Activated naive CD8-positive, alpha-beta T cell treated with anti-CD3 and anti-CD28 coated beads for 36 hours (primary cell): ENCODE measurements at regions not wholly inside any gene's neighbourhood (a gene's known extent, or its start where the extent isn't known, plus 50 kb on each side); places are given as distances from the start of the nearest gene placed in this dataset.
"Not testable (repeated sequence)": the region's sequence is repeated elsewhere in the genome, so short reads cannot be mapped to it uniquely, and the experiment has no call there.

Source experiments
- DNase-seq: peaks from one replicate; pipeline ENCODE4 v3.0.0; 2021
- H3K27ac Mint-ChIP-seq: one replicate; pipeline ENCODE4 v1.8.0; 2022; ENCODE audit warnings: mild to moderate bottlenecking, moderate library complexity, mixed read lengths
- H3K27me3 Mint-ChIP-seq: one replicate; pipeline ENCODE4 v1.8.0; 2022; ENCODE audit warnings: mild to moderate bottlenecking, mixed read lengths
- H3K36me3 Mint-ChIP-seq: one replicate; pipeline ENCODE4 v1.8.0; 2021; ENCODE audit warnings: mild to moderate bottlenecking, mixed read lengths
- H3K4me1 Mint-ChIP-seq: one replicate; pipeline ENCODE4 v1.8.0; 2021; ENCODE audit warnings: mixed read lengths
- H3K4me3 Mint-ChIP-seq: one replicate; pipeline ENCODE4 v1.8.0; 2022; ENCODE audit warnings: mild to moderate bottlenecking, moderate library complexity, mixed read lengths
- H3K9me3 Mint-ChIP-seq: one replicate; pipeline ENCODE4 v1.8.0; 2022; ENCODE audit warnings: mixed read lengths

DNA sequence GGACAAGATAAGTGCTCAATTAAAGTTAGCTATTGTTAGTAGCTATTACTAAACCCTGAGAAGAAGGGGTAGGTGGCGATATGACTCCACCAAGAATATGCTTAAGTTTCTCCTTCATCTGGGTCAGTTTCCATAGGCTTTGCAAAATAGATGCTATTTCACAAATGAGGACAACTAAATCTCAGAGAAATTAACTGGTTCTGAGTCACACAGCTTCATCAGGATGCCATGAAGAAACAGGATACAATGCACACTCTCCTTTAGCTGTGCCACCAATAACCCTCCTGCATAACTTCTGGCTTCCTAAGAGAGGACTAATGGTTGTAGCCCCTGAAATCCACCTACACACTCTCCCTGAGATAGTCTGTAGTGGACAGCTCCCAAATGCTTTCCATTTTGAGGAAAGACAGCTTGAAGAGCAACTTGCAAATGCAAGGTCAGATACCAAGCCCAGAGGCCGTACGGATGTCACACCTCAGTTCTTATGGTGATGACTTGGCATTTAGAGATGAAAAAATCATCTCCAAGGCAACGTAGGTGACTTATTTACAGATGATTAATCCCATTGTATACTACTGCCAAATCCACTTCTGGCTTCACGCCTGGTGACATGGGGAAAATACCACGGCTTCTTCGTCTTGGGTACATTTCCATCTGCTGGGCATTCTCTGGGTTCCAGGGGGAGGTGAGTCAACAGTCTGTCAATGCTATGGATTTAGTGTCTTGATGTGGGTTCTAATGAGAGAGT, 251.4 kb upstream of the IL12B start:
- no peak overlapping the region for H3K27ac Mint-ChIP-seq
- H3K9me3 Mint-ChIP-seq = no peaks in the 10 kb centered on the region
- H3K4me1 Mint-ChIP-seq = no peaks in the 10 kb centered on the region
- H3K4me3 Mint-ChIP-seq = no peak overlapping the region
- no peak for DNase-seq
- no peaks in the 10 kb centered on the region for H3K36me3 Mint-ChIP-seq
- peaks cover 9% of the 10 kb centered on the region for H3K27me3 Mint-ChIP-seq

GRCh38 chr5:159582756-159583541, 252.7 kb upstream of the IL12B start:
- H3K9me3 Mint-ChIP-seq = no peaks in the 10 kb centered on the region
- H3K36me3 Mint-ChIP-seq = no peaks in the 10 kb centered on the region
- H3K27ac Mint-ChIP-seq = no peak overlapping the region
- H3K4me1 Mint-ChIP-seq = no peaks in the 10 kb centered on the region
- no peak overlapping the region for H3K4me3 Mint-ChIP-seq
- DNase-seq = no peak
- peaks cover 9% of the 10 kb centered on the region for H3K27me3 Mint-ChIP-seq

DNA sequence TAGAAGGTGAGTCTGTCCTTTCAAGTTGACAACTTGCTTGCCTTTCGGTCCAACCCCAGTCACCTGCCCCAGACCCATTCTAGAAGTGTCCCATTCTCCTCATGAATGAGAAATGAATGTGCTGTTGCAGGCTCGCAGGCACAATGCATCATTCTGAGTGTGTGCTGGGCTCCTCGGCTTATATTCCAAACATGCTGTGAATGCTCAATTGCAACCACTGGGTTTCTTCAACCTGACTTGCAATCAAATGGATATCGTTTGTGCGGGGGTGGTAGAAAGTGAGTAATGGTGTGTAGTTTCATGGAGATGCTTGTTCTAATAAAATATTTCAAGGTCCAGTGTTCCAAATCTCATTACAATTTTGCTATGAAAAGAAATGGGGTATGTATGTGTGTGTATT, 256.6 kb upstream of the IL12B start:
- Mint-ChIP-seq H3K27ac (no peak overlapping the region), H3K9me3 (no peaks in the 10 kb centered on the region), H3K4me1 (no peaks in the 10 kb centered on the region), H3K36me3 (no peaks in the 10 kb centered on the region), H3K4me3 (no peak overlapping the region), H3K27me3 (no peaks in the 10 kb centered on the region)
- DNase-seq = no peak

- Mint-ChIP-seq H3K27ac (no peak overlapping the region), H3K27me3 (no peaks in the 10 kb centered on the region), H3K4me3 (no peak overlapping the region), H3K4me1 (no peaks in the 10 kb centered on the region), H3K36me3 (no peaks in the 10 kb centered on the region), H3K9me3 (no peaks in the 10 kb centered on the region)
- no peak for DNase-seq
Observed at GRCh38 chr5:159588941-159589340, 258.7 kb upstream of the IL12B start.

- Mint-ChIP-seq H3K27ac (no peak overlapping the region), H3K4me3 (no peak overlapping the region), H3K36me3 (peaks cover 4% of the 10 kb centered on the region), H3K27me3 (peaks cover 5% of the 10 kb centered on the region), H3K9me3 (peaks cover 11% of the 10 kb centered on the region), H3K4me1 (no peaks in the 10 kb centered on the region)
- DNase-seq = no peak
Observed at GRCh38 chr5:159593518-159594073, 263.3 kb upstream of the IL12B start.

DNA sequence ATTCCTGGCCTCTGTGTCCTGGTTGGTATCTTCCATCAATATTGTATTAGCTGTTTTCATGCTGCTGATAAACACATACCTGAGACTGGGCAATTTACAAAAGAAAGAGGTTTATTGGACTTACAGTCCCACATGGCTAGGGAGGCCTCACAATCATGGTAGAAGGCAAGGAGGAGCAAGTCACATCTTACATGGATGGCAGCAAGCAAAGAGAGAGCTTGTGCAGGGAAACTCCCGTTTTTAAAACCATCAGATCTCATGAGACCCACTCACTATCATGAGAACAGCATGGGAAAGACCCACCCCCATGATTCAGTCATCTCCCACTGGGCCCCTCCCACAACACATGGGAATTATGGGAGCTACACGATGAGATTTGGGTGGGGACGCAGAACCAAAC, 265.3 kb upstream of the IL12B start:
- H3K4me3 Mint-ChIP-seq, H3K36me3 Mint-ChIP-seq, H3K27ac Mint-ChIP-seq, H3K4me1 Mint-ChIP-seq, DNase-seq, H3K27me3 Mint-ChIP-seq: not testable (repeated sequence)
- peaks cover 11% of the 10 kb centered on the region for H3K9me3 Mint-ChIP-seq

- Mint-ChIP-seq H3K4me1 (peaks cover 11% of the 10 kb centered on the region), H3K9me3 (peaks cover 23% of the 10 kb centered on the region), H3K4me3 (no peak overlapping the region), H3K27me3 (peaks cover 5% of the 10 kb centered on the region), H3K27ac (no peak overlapping the region), H3K36me3 (peaks cover 6% of the 10 kb centered on the region)
- DNase-seq = no peak
Observed at GRCh38 chr5:159601216-159601615, 270.9 kb upstream of the IL12B start.

DNA sequence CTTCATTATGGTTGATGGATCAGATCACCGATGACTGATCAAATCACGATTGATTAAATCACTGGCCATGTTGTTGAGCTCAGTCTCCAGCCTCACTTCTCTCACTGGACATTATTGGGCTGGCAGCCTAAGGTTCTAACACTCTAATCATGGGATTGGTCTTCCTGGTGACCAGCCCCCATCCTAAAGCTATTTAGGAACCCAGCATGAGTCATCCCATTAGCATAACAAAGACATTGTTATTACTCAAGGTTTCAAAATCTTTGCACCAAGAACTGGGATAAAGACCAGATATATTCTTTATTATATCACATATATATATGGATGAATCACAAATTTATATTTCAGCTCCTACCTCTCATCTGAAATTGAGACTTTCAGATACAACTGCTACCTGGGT, 272.1 kb upstream of the IL12B start:
- no peak overlapping the region for H3K27ac Mint-ChIP-seq
- H3K27me3 Mint-ChIP-seq = peaks cover 5% of the 10 kb centered on the region
- H3K4me1 Mint-ChIP-seq = peaks cover 18% of the 10 kb centered on the region
- H3K4me3 Mint-ChIP-seq = no peak overlapping the region
- peaks cover 4% of the 10 kb centered on the region for H3K36me3 Mint-ChIP-seq
- no peak for DNase-seq
- H3K9me3 Mint-ChIP-seq = peaks cover 21% of the 10 kb centered on the region

GRCh38 chr5:159605585-159605984, 275.3 kb upstream of the IL12B start:
- Mint-ChIP-seq H3K9me3 (peaks cover 22% of the 10 kb centered on the region), H3K27me3 (no peaks in the 10 kb centered on the region), H3K27ac (no peak overlapping the region), H3K36me3 (peaks cover 2% of the 10 kb centered on the region), H3K4me1 (peaks cover 28% of the 10 kb centered on the region), H3K4me3 (no peak overlapping the region)
- no peak for DNase-seq

GRCh38 chr5:159609359-159609758, 279.1 kb upstream of the IL12B start:
- H3K27ac Mint-ChIP-seq = no peak overlapping the region
- no peak overlapping the region for H3K4me3 Mint-ChIP-seq

GRCh38 chr5:159610966-159611579, 280.8 kb upstream of the IL12B start:
- Mint-ChIP-seq H3K27ac (no peak overlapping the region), H3K27me3 (peaks cover 5% of the 10 kb centered on the region), H3K36me3 (no peaks in the 10 kb centered on the region), H3K9me3 (peaks cover 4% of the 10 kb centered on the region), H3K4me1 (peaks cover 23% of the 10 kb centered on the region), H3K4me3 (no peak overlapping the region)
- no peak for DNase-seq

More at GRCh38 chr5:159609359-159609758, 279.1 kb upstream of the IL12B start:
- no peak for DNase-seq
- Mint-ChIP-seq H3K9me3 (peaks cover 4% of the 10 kb centered on the region), H3K27me3 (peaks cover 5% of the 10 kb centered on the region), H3K4me1 (peaks cover 28% of the 10 kb centered on the region), H3K36me3 (no peaks in the 10 kb centered on the region)

GRCh38 chr5:159616952-159617351, 286.7 kb upstream of the IL12B start:
- Mint-ChIP-seq H3K27ac (no peak overlapping the region), H3K4me1 (no peaks in the 10 kb centered on the region), H3K4me3 (no peak overlapping the region), H3K36me3 (no peaks in the 10 kb centered on the region), H3K9me3 (peaks cover 4% of the 10 kb centered on the region), H3K27me3 (peaks cover 3% of the 10 kb centered on the region)
- DNase-seq = no peak

DNA sequence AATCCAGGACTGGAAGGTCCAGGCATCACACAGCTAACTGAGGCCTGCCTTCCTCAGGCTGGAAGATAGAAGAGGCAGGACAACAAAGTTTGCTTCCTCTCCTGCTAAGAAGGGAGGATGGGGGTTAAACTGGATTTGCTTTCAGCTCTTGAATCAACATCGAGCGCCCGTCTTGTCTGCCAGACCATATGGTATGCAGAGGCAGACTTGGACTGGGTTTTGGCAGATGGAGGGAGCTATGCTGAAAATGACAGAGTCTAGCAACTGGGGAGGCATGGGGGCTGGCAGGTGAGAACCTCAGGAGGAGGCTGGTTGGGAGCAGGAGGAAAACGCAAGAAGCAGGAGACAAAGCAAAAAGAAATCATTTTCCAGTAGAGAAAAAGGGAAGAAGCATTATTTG, 289.5 kb upstream of the IL12B start:
- H3K4me3 Mint-ChIP-seq = no peak overlapping the region
- H3K27me3 Mint-ChIP-seq = peaks cover 6% of the 10 kb centered on the region
- H3K9me3 Mint-ChIP-seq = peaks cover 12% of the 10 kb centered on the region
- DNase-seq = no peak
- peaks cover 2% of the 10 kb centered on the region for H3K36me3 Mint-ChIP-seq
- H3K27ac Mint-ChIP-seq = no peak overlapping the region
- no peaks in the 10 kb centered on the region for H3K4me1 Mint-ChIP-seq

- no peaks in the 10 kb centered on the region for H3K4me1 Mint-ChIP-seq
- peaks cover 12% of the 10 kb centered on the region for H3K9me3 Mint-ChIP-seq
- no peak overlapping the region for H3K4me3 Mint-ChIP-seq
- H3K27me3 Mint-ChIP-seq = peaks cover 6% of the 10 kb centered on the region
- DNase-seq = no peak
- no peak overlapping the region for H3K27ac Mint-ChIP-seq
- peaks cover 2% of the 10 kb centered on the region for H3K36me3 Mint-ChIP-seq
Observed at GRCh38 chr5:159620853-159621540, 290.7 kb upstream of the IL12B start.

GRCh38 chr5:159628703-159629102, 287.6 kb upstream of the ADRA1B start:
- Mint-ChIP-seq H3K4me3 (no peak overlapping the region), H3K4me1 (no peaks in the 10 kb centered on the region), H3K27me3 (peaks cover 7% of the 10 kb centered on the region), H3K27ac (no peak overlapping the region), H3K9me3 (peaks cover 3% of the 10 kb centered on the region), H3K36me3 (no peaks in the 10 kb centered on the region)
- DNase-seq = no peak
